Stimulated activated CD4-positive, alpha-beta T cell treated with anti-CD3 and anti-CD28 coated beads, Interleukin-1b, Interleukin-23, amount 100 ng/mL, for 4 hours (primary cell): ENCODE measurements at regions not wholly inside any gene's neighbourhood (a gene's known extent, or its start where the extent isn't known, plus 50 kb on each side); places are given as distances from the start of the nearest gene placed in this dataset.

Experiments used
- DNase-seq, 2 donors: peaks; one replicate each; pipeline ENCODE4 v3.0.0-alpha.2; 2020; ENCODE audit warnings: low read depth in 2 of 2

- no peak for DNase-seq
These were observed 179.4 kb downstream of the IRS1 start for GRCh38 chr2:226620176-226620575.

- DNase-seq = no peak
These were observed 179.9 kb downstream of the IRS1 start for GRCh38 chr2:226619707-226620106.

- no peak for DNase-seq
These were observed 180.6 kb downstream of the IRS1 start for GRCh38 chr2:226618875-226619605.

- DNase-seq = no peak
These were observed 181.1 kb downstream of the IRS1 start for GRCh38 chr2:226618544-226618874.

- no peak for DNase-seq
These were observed 183.7 kb downstream of the IRS1 start for GRCh38 chr2:226615891-226616290.

GRCh38 chr2:226611944-226612318, 187.7 kb downstream of the IRS1 start:
- DNase-seq = no peak

- no peak for DNase-seq
These were observed 188.2 kb downstream of the IRS1 start for GRCh38 chr2:226611196-226611943.

- DNase-seq = no peak
These were observed 190.3 kb downstream of the IRS1 start for GRCh38 chr2:226609366-226609765.

GRCh38 chr2:226608451-226608850, 191.2 kb downstream of the IRS1 start:
- no peak for DNase-seq

GRCh38 chr2:226607379-226607778, 192.2 kb downstream of the IRS1 start:
- no peak for DNase-seq

GRCh38 chr2:226605642-226606041, 194.0 kb downstream of the IRS1 start:
- DNase-seq = no peak

- DNase-seq = no peak
These were observed 196.0 kb downstream of the IRS1 start for GRCh38 chr2:226603606-226604005.

GRCh38 chr2:226601881-226602662, 197.5 kb downstream of the IRS1 start:
- DNase-seq = no peak

- no peak for DNase-seq
These were observed 198.8 kb downstream of the IRS1 start for GRCh38 chr2:226600802-226601201.

GRCh38 chr2:226600184-226600583, 199.4 kb downstream of the IRS1 start:
- DNase-seq = no peak

GRCh38 chr2:226589043-226589442, 210.6 kb downstream of the IRS1 start:
- DNase-seq = no peak

GRCh38 chr2:226585130-226585561, 214.5 kb downstream of the IRS1 start:
- DNase-seq = no peak

GRCh38 chr2:226584518-226585055, 215.0 kb downstream of the IRS1 start:
- DNase-seq = no peak

- DNase-seq = no peak
These were observed 215.9 kb downstream of the IRS1 start for GRCh38 chr2:226583715-226584114.

- DNase-seq = no peak
These were observed 218.0 kb downstream of the IRS1 start for GRCh38 chr2:226581661-226582060.

GRCh38 chr2:226581004-226581403, 218.6 kb downstream of the IRS1 start:
- no peak for DNase-seq

- no peak for DNase-seq
These were observed 219.2 kb downstream of the IRS1 start for GRCh38 chr2:226580403-226580802.
